ENCODE measurements at regions not wholly inside any gene's neighbourhood (a gene's known extent, or its start where the extent isn't known, plus 50 kb on each side); places are given as distances from the start of the nearest gene placed in this dataset.

- TF ChIP-seq CTCF (optimal IDR thresholded peaks at IDR 0.05 in 1 of 3, IDR thresholded peaks at IDR 0.05 in 1 of 3, conservative IDR thresholded peaks at IDR 0.05 in 1 of 3; ENCODE audit: extremely low read depth in 1 of 3, insufficient read depth in 2 of 3, low read length in 3 of 3) (no peak), EZH2 (IDR thresholded peaks at IDR 0.05; ENCODE audit: low read length) (no peak)
These were observed 86.1 kb upstream of the GHR start for GRCh38 chr5:42337143-42337542.
